HL-60 (cell line): ENCODE measurements at regions not wholly inside any gene's neighbourhood (a gene's known extent, or its start where the extent isn't known, plus 50 kb on each side); places are given as distances from the start of the nearest gene placed in this dataset.

Experiments used
- DNase-seq, 2 experiments: peaks; one replicate each; pipeline ENCODE4 v3.0.0-alpha.2; 2010 to 2020; ENCODE audit warnings: low read depth in 1 of 2, low spot score in 1 of 2
- H3K27ac ChIP-seq: fragments of 250-450 bp; sonication (Bioruptor Pico); replicated peaks from 2 replicates; pipeline ENCODE4 v1.5.1; 2020; ENCODE audit warnings: mild to moderate bottlenecking, moderate library complexity
- H3K27me3 ChIP-seq: fragments of 250-450 bp; sonication (Bioruptor Pico); 2 replicates; pipeline ENCODE4 v1.5.1; 2021; ENCODE audit warnings: mild to moderate bottlenecking, moderate library complexity; ENCODE audit not compliant: insufficient read depth, poor library complexity, severe bottlenecking
- H3K4me3 ChIP-seq: replicated peaks from 2 replicates; pipeline ENCODE4 v1.5.1; 2011; ENCODE audit warnings: mild to moderate bottlenecking, control low read depth, low read length; ENCODE audit not compliant: insufficient read depth
- CTCF ChIP-seq: IDR thresholded peaks from one replicate; pipeline ENCODE4 v1.5.1; 2011; ENCODE audit warnings: low read length, control low read depth, inconsistent platforms; ENCODE audit not compliant: insufficient read depth
- GABPA ChIP-seq: IDR thresholded peaks from 2 replicates; pipeline ENCODE4 v1.6.1; 2012; ENCODE audit warnings: low read depth
- POLR2AphosphoS5 ChIP-seq: IDR thresholded peaks from 2 replicates; pipeline ENCODE4 v1.6.1; 2012; ENCODE audit warnings: low read depth
- REST ChIP-seq: IDR thresholded peaks from 2 replicates; pipeline ENCODE4 v1.6.1; 2012; ENCODE audit warnings: low read depth; ENCODE audit not compliant: insufficient replicate concordance
- SPI1 ChIP-seq: IDR thresholded peaks from 2 replicates; pipeline ENCODE4 v1.6.1; 2012; ENCODE audit warnings: low read depth, mild to moderate bottlenecking, borderline replicate concordance

GRCh38 chr13:65889368-65889767 lies 1340.8 kb downstream of the PCDH9 start:
- no peak overlapping the region for H3K27ac ChIP-seq
- DNase-seq = no peak
- TF ChIP-seq GABPA (no peak), CTCF (no peak), POLR2AphosphoS5 (no peak), SPI1 (no peak), REST (no peak)
- H3K27me3 ChIP-seq = no peaks in the 10 kb centered on the region
- no peak overlapping the region for H3K4me3 ChIP-seq

GRCh38 chr13:65882810-65883209 lies 1347.3 kb downstream of the PCDH9 start:
- Histone ChIP-seq H3K27me3 (no peaks in the 10 kb centered on the region), H3K4me3 (no peak overlapping the region), H3K27ac (no peak overlapping the region)
- no peak for TF ChIP-seq REST
- no peak for TF ChIP-seq CTCF
- TF ChIP-seq GABPA = no peak
- no peak for TF ChIP-seq POLR2AphosphoS5
- no peak for TF ChIP-seq SPI1
- DNase-seq = no peak

GRCh38 chr13:65881561-65882155 lies 1348.5 kb downstream of the PCDH9 start:
- Histone ChIP-seq H3K4me3 (no peak overlapping the region), H3K27ac (no peak overlapping the region), H3K27me3 (no peaks in the 10 kb centered on the region)
- TF ChIP-seq CTCF (no peak), REST (no peak), GABPA (no peak), SPI1 (no peak), POLR2AphosphoS5 (no peak)
- DNase-seq = no peak
